ENCODE measurements at regions not wholly inside any gene's neighbourhood (a gene's known extent, or its start where the extent isn't known, plus 50 kb on each side); places are given as distances from the start of the nearest gene placed in this dataset.

- Histone ChIP-seq H3K9me3 (ENCODE audit: insufficient read depth, low read length) (no peaks in the 10 kb centered on the region), H2AFZ (ENCODE audit: low read depth, low read length, severe bottlenecking) (no peak overlapping the region), H4K20me1 (ENCODE audit: low read depth, low read length) (no peaks in the 10 kb centered on the region), H3K27ac (ENCODE audit: low read depth, low read length) (no peak overlapping the region), H3K9ac (ENCODE audit: low read length) (no peak overlapping the region), H3K9me2 (replicated peaks; ENCODE audit: insufficient read depth, low read length) (no peaks in the 10 kb centered on the region), H3K4me2 (ENCODE audit: low read depth, low read length, poor library complexity, severe bottlenecking) (no peak overlapping the region), H3K79me2 (ENCODE audit: insufficient read depth, low read length) (no peaks in the 10 kb centered on the region), H3K27me3 (ENCODE audit: low read length) (no peaks in the 10 kb centered on the region), H3K4me3 (ENCODE audit: insufficient read depth, low read length, poor library complexity, severe bottlenecking) (no peak overlapping the region), H3F3A (ENCODE audit: insufficient read depth) (no peaks in the 10 kb centered on the region), H3K36me3 (ENCODE audit: low read length) (no peaks in the 10 kb centered on the region)
- no peak for TF ChIP-seq EZH2phosphoT487 (conservative IDR thresholded peaks at IDR 0.05; ENCODE audit: low read length)
- TF ChIP-seq, protein P1, sequence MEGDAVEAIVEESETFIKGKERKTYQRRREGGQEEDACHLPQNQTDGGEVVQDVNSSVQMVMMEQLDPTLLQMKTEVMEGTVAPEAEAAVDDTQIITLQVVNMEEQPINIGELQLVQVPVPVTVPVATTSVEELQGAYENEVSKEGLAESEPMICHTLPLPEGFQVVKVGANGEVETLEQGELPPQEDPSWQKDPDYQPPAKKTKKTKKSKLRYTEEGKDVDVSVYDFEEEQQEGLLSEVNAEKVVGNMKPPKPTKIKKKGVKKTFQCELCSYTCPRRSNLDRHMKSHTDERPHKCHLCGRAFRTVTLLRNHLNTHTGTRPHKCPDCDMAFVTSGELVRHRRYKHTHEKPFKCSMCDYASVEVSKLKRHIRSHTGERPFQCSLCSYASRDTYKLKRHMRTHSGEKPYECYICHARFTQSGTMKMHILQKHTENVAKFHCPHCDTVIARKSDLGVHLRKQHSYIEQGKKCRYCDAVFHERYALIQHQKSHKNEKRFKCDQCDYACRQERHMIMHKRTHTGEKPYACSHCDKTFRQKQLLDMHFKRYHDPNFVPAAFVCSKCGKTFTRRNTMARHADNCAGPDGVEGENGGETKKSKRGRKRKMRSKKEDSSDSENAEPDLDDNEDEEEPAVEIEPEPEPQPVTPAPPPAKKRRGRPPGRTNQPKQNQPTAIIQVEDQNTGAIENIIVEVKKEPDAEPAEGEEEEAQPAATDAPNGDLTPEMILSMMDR (IDR thresholded peaks at IDR 0.05; ENCODE audit: insufficient read depth, low read length, poor library complexity, severe bottlenecking): no peak
Measured at GRCh38 chr7:156169474-156170370, 357.5 kb upstream of the SHH start.

- H3F3A ChIP-seq (ENCODE audit: insufficient read depth): no peaks in the 10 kb centered on the region
- no peaks in the 10 kb centered on the region for H3K79me2 ChIP-seq (ENCODE audit: insufficient read depth, low read length)
- H3K36me3 ChIP-seq (ENCODE audit: low read length): no peaks in the 10 kb centered on the region
- H3K9me2 ChIP-seq (replicated peaks; ENCODE audit: insufficient read depth, low read length): no peaks in the 10 kb centered on the region
- no peak overlapping the region for H2AFZ ChIP-seq (ENCODE audit: low read depth, low read length, severe bottlenecking)
- H3K27ac ChIP-seq (ENCODE audit: low read depth, low read length): no peak overlapping the region
- H3K9ac ChIP-seq (ENCODE audit: low read length): no peak overlapping the region
- no peak overlapping the region for H3K4me3 ChIP-seq (ENCODE audit: insufficient read depth, low read length, poor library complexity, severe bottlenecking)
- no peaks in the 10 kb centered on the region for H3K27me3 ChIP-seq (ENCODE audit: low read length)
- H4K20me1 ChIP-seq (ENCODE audit: low read depth, low read length): no peaks in the 10 kb centered on the region
- no peaks in the 10 kb centered on the region for H3K9me3 ChIP-seq (ENCODE audit: insufficient read depth, low read length)
- no peak overlapping the region for H3K4me2 ChIP-seq (ENCODE audit: low read depth, low read length, poor library complexity, severe bottlenecking)
- TF ChIP-seq, protein P1 (IDR thresholded peaks at IDR 0.05; ENCODE audit: insufficient read depth, low read length, poor library complexity, severe bottlenecking): no peak
Measured at GRCh38 chr7:156168434-156168833, 356.2 kb upstream of the SHH start.

GRCh38 chr7:156167987-156168386 is 355.7 kb upstream of the SHH start:
- no peak overlapping the region for H3K4me2 ChIP-seq (ENCODE audit: low read depth, low read length, poor library complexity, severe bottlenecking)
- no peaks in the 10 kb centered on the region for H3K9me2 ChIP-seq (replicated peaks; ENCODE audit: insufficient read depth, low read length)
- no peak for TF ChIP-seq EZH2phosphoT487 (conservative IDR thresholded peaks at IDR 0.05; ENCODE audit: low read length)
- TF ChIP-seq, protein P1 (IDR thresholded peaks at IDR 0.05; ENCODE audit: insufficient read depth, low read length, poor library complexity, severe bottlenecking): no peak
- H3K4me3 ChIP-seq (ENCODE audit: insufficient read depth, low read length, poor library complexity, severe bottlenecking): no peak overlapping the region
- no peaks in the 10 kb centered on the region for H3K36me3 ChIP-seq (ENCODE audit: low read length)
- H3F3A ChIP-seq (ENCODE audit: insufficient read depth): no peaks in the 10 kb centered on the region
- no peaks in the 10 kb centered on the region for H3K9me3 ChIP-seq (ENCODE audit: insufficient read depth, low read length)
- H3K27ac ChIP-seq (ENCODE audit: low read depth, low read length): no peak overlapping the region
- no peaks in the 10 kb centered on the region for H3K27me3 ChIP-seq (ENCODE audit: low read length)
- H3K79me2 ChIP-seq (ENCODE audit: insufficient read depth, low read length): no peaks in the 10 kb centered on the region
- H3K9ac ChIP-seq (ENCODE audit: low read length): no peak overlapping the region
- no peaks in the 10 kb centered on the region for H4K20me1 ChIP-seq (ENCODE audit: low read depth, low read length)
- H2AFZ ChIP-seq (ENCODE audit: low read depth, low read length, severe bottlenecking): no peak overlapping the region
